ENCODE measurements at regions not wholly inside any gene's neighbourhood (a gene's known extent, or its start where the extent isn't known, plus 50 kb on each side); places are given as distances from the start of the nearest gene placed in this dataset.
"Not testable (repeated sequence)": the region's sequence is repeated elsewhere in the genome, so short reads cannot be mapped to it uniquely, and the experiment has no call there.

- no peak for DNase-seq (ENCODE audit: low spot score)
Measured at GRCh38 chr17:55903028-55903690, 152.3 kb downstream of the PCTP start.

DNA sequence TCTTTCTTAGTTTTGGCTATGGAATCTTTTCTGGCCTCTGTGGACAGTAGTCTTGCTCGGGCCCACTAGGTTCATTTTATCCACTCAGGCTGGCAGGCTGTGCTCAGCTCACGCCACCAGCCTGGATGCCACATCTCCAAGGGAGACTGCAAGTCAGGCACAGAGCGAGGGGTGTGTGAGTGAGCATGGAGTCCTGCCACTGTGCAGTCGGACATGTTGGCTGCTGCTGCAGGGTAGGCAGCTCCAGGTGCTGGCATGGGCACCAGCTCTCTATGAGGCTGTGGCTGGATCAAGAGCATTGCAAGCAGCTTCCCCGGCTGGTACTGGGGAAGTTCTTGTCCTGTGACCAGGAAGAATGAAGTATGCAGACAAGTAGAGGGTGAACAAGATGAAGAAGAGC is 158.9 kb downstream of the PCTP start:
- no peak for DNase-seq (ENCODE audit: low spot score)

- DNase-seq (ENCODE audit: low spot score), result no peak
Measured at GRCh38 chr17:55911186-55911585, 160.3 kb downstream of the PCTP start.

DNA sequence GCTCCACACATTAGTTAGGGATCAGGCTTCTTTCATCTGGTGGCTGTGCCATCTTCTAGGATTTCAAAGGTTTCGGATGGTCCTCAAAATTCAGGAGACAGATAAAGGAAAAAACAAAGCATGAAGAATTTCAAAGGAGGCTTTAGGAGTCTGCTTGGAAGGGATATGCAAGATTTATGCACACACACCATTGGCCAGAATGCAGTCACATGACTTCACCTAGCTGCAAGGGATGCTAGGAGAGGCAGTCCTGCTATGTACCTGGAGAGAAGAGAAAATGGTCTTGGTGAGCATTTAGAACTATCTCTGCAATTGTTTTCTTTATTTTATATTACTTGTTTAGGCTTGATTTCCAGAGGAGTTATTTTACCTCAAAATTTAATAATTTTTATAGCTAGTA is 174.6 kb downstream of the PCTP start:
- no peak for DNase-seq (ENCODE audit: low spot score)

GRCh38 chr17:55926276-55926990 is 175.6 kb downstream of the PCTP start:
- DNase-seq (ENCODE audit: low spot score), result no peak

DNA sequence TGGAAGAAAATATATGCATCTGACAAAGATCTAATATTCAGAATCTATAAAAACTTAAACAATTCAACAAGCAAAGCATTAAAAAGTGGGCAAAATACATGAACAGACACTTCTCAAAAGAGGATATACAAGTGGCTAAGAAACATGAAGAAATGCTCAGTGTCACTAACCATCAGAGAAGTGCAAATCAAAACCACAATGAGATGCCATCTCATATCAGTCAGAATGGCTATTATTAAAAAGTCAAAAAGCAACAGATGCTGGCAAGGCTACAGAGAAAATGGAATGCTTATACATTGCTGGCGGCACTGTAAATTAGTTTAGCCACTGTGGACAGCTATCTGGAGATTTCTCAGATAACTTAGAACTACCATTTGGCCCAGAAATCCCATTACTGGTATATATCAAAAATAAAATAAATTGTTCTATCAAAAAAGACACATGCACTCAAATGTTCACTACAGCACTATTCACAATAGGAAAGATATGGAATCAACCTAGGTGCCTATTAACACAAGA is 179.5 kb downstream of the PCTP start:
- DNase-seq (ENCODE audit: low spot score), result no peak

- no peak for DNase-seq (ENCODE audit: low spot score)
Measured at GRCh38 chr17:55931446-55931845, 180.6 kb downstream of the PCTP start.

DNA sequence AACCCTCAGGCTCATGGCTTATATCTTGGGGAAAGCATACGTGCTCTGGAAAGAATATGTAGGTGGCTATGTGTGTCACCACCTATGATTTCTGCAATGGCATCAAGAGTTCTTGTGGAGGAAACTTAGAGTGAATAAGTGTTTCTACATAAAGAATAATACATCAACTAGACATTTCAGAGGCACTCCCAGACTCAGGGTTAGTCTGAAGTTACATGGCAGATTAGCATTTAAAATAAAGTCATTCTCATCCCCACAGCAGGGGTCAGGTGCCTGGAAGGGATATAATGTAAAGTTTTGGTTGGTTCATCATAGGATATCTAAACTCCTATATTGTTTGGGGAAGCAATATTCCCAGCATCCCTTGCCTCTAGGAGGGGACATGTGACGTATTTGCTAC is 182.1 kb downstream of the PCTP start:
- no peak for DNase-seq (ENCODE audit: low spot score)

GRCh38 chr17:55939181-55939810 is 188.4 kb downstream of the PCTP start:
- DNase-seq (ENCODE audit: low spot score), result not testable (repeated sequence)

GRCh38 chr17:55959756-55960155 is 193.5 kb upstream of the ANKFN1 start:
- DNase-seq (ENCODE audit: low spot score), result no peak

DNA sequence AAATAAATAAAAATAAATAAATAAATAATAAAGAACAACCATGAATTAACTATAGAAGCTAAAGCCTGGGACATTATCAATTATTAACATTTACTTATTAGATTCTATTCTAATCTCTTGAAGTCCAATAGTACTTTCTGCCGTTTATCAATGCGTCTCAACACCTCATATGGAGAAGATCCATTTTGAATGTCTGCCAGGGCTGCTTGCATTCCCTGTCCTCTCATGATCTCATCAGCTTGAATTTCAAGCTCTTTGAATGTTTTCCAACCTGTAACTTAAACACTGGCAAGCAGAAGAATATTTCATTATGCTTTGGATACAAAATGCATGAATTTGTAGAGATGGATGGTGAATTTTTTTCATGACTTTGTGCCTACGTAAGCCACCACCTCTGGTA is 191.9 kb upstream of the ANKFN1 start:
- no peak for DNase-seq (ENCODE audit: low spot score)

- DNase-seq (ENCODE audit: low spot score), result no peak
Measured at GRCh38 chr17:55962951-55963401, 190.3 kb upstream of the ANKFN1 start.

GRCh38 chr17:55964191-55964590 is 189.1 kb upstream of the ANKFN1 start:
- no peak for DNase-seq (ENCODE audit: low spot score)

DNA sequence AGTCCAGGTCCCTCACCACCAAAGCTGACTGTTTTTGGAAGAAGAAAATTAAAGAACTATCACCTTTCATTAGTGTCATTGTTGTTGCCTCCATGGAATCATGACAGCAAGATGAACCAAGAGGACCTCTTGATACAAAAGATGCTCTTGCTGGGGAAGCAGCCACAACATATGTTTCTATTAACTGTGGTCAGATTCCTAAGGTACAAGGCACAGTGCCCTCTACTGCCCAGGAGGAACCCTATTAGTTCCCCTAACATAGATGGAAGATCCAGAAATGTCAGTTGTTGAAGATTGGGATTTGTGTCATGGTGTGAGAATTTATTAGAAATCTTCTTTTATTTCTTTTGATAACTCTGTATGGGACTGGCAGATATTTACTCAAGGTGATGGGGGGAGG is 188.2 kb upstream of the ANKFN1 start:
- DNase-seq (ENCODE audit: low spot score), result no peak

GRCh38 chr17:55969562-55970324 is 183.5 kb upstream of the ANKFN1 start:
- DNase-seq (ENCODE audit: low spot score), result no peak

- DNase-seq (ENCODE audit: low spot score), result no peak
Measured at GRCh38 chr17:55978578-55978977, 174.7 kb upstream of the ANKFN1 start.

DNA sequence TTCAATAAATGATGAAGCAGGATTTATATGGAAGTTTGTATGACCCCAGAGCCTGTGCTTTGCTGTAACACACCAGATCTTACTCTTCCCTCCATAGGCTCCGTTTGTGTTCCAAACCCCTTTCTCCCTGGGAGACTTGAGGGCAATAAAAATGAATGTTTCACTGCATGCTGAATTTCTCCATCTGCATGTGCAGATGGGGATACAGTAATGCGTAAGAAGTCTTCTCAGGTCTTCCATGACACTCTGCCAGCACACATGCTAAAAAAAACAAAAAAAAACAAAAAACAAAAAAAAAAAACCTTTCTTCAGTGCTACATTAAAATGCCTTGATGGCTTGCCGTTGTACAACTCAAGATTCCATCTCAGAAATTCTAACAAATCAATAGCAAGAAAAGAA is 170.2 kb upstream of the ANKFN1 start:
- DNase-seq (ENCODE audit: low spot score), result no peak

DNA sequence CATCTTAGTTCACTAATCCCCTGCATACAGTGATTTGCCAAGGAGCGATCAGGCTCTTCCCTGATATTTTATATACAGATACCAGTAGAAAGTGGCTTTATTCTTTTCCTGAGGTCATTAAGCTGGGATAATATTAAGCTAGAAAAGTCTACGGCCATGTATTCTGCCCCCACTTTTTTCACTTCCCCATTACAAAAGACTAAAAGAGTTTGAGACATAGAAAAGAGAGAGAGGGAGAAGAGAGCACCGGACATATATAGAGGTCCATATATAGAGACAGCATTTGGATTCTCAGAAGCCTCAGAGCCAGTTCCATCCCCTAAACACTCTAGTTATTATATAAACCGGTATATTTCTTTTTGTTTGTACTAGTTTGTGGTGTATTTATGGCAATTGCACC is 166.5 kb upstream of the ANKFN1 start:
- no peak for DNase-seq (ENCODE audit: low spot score)

DNA sequence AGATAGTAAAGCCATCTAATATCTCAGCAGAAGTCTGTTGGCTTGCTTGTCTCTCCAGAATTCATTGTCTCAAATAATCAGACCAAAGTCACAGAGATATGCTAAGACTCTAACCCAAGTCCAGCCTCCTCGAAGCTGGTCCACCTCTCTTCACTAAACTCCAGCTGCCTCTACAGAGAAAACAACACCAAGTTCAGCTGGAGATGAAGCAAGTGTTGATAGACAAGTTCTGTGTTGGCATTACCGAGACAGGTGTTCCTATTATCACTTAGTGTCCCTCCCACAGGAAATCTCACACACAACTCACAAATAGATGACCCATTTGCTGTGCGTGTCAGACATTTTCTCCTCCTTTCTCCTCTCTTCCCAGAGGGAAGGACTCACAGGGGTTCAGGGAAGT is 164.4 kb upstream of the ANKFN1 start:
- no peak for DNase-seq (ENCODE audit: low spot score)

DNA sequence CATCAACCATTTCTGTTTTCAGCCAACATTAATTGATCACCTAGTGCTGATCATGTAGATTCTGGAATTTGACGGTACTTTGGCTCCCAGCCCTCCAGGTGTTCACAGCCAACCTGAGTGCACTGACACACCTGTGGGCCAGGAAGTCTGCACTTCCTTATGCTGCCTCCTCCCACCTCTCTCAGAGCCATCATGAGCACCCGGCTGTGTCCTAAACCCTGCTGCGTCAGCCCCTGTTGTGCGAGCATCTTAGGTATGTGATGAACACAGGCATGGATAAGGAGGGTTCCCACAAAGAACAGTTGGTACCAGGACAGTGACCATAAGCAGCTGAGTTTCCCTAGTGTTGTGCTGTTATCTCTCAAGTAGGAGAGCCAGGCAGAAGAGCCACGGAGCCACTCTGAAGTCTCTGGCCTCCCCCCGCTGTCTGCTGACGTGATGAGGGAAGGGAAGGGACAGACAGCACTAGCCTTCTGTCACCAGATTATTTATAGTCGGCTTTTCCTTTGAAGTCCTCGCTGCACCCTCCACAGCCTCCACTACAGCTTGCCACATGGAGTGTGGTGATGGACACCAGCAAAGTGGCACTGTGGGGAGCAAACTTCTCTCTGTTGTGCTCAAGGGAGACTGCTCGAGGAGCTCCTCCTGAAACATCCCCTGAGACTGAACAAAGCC is 162.8 kb upstream of the ANKFN1 start:
- DNase-seq (ENCODE audit: low spot score), result no peak

GRCh38 chr17:55996826-55997225 is 156.4 kb upstream of the ANKFN1 start:
- no peak for DNase-seq (ENCODE audit: low spot score)

DNA sequence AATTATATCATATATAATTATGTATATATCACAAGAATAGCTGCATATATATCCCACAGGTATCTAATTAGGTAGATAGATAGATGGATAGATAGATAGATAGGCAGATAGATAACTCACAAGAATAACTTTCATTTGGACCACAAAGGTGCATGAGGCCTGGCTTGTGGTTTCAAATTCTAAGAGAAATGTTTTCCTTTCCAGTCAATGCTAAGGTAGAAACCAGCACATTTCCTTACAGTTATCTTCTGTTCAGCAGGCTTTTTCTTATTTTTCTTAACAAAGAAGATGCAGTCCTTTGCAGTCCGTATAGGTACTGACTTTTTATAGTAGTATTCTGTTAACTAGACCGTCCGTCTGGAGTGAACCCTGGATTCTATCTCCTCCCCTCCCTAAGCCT is 152.9 kb upstream of the ANKFN1 start:
- no peak for DNase-seq (ENCODE audit: low spot score)
